Keratinocyte (primary cell): ENCODE measurements at regions not wholly inside any gene's neighbourhood (a gene's known extent, or its start where the extent isn't known, plus 50 kb on each side); places are given as distances from the start of the nearest gene placed in this dataset.

Source experiments
- EZH2 ChIP-seq: IDR thresholded peaks from one replicate; pipeline ENCODE4 v1.6.1; 2012; ENCODE audit warnings: inconsistent platforms, mild to moderate bottlenecking, low read length, moderate library complexity
- TF ChIP-seq, protein P1 (sequence below), 3 experiments: IDR thresholded peaks in 1 of 3; conservative IDR thresholded peaks in 1 of 3; optimal IDR thresholded peaks in 1 of 3; 2 replicates in 2 of 3; 3 replicates in 1 of 3; pipeline versions ENCODE3 to v1.5.1; 2011; ENCODE audit warnings: low read length in 3 of 3, mild to moderate bottlenecking in 3 of 3, moderate library complexity in 2 of 3, control low read depth in 1 of 3, inconsistent platforms in 1 of 3; ENCODE audit not compliant: insufficient read depth in 2 of 3; ENCODE audit errors: extremely low read depth in 1 of 3

DNA sequence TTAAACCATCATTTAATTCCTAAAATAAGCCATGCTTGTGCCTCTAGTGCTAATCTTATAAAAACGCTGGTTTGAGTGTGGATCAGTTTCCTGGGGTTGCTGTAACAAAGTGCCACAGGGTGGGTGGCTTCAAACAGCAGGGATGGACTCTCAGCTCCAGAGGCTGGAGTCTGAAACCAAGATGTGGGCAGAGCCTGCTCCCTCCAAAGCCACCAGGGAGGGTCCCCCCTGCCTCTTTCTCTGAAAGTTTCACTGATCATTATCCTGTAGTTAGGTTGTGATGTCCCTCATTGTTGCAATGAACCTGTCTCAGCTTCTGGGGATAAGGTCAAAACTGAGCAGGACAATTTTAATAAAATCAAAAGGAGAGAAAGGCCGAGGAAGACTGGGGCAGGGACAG lies 251.9 kb upstream of the TCERG1L start:
- TF ChIP-seq, protein P1, sequence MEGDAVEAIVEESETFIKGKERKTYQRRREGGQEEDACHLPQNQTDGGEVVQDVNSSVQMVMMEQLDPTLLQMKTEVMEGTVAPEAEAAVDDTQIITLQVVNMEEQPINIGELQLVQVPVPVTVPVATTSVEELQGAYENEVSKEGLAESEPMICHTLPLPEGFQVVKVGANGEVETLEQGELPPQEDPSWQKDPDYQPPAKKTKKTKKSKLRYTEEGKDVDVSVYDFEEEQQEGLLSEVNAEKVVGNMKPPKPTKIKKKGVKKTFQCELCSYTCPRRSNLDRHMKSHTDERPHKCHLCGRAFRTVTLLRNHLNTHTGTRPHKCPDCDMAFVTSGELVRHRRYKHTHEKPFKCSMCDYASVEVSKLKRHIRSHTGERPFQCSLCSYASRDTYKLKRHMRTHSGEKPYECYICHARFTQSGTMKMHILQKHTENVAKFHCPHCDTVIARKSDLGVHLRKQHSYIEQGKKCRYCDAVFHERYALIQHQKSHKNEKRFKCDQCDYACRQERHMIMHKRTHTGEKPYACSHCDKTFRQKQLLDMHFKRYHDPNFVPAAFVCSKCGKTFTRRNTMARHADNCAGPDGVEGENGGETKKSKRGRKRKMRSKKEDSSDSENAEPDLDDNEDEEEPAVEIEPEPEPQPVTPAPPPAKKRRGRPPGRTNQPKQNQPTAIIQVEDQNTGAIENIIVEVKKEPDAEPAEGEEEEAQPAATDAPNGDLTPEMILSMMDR (optimal IDR thresholded peaks at IDR 0.05 in 1 of 3, IDR thresholded peaks at IDR 0.05 in 1 of 3, conservative IDR thresholded peaks at IDR 0.05 in 1 of 3; ENCODE audit: extremely low read depth in 1 of 3, insufficient read depth in 2 of 3, low read length in 3 of 3): no peak
- TF ChIP-seq EZH2: no peak
